HepG2 (cell line): ENCODE measurements at regions not wholly inside any gene's neighbourhood (a gene's known extent, or its start where the extent isn't known, plus 50 kb on each side); places are given as distances from the start of the nearest gene placed in this dataset.

ENCODE experiments used
- ATAC-seq: fragments of 200-7000 bp; cut with Tn5 transposase; 3 replicates; pipeline ENCODE4 v1.9.1; 2020; ENCODE audit warnings: mild to moderate bottlenecking, moderate library complexity
- BruUV-seq: library from RNA; stranded (reverse); fragments of 400-500 nt; replicated peaks from 2 replicates; lab custom pipeline; 2021; lab: Mats Ljungman, UMichigan
- CTCF ChIA-PET: fragments of 300-600 bp; formaldehyde crosslinking; extraction: SDS; loops from one replicate; lab custom pipeline; 2021; ENCODE audit warnings: low total read pairs, inconsistent platforms, low intra/inter-chr PET ratio; lab: Yijun Ruan, JAX
- POLR2A ChIA-PET: fragments of 350-600 bp; sonication (Branson Sonifier 250); formaldehyde crosslinking; loops from one replicate; lab custom pipeline; 2020; ENCODE audit warnings: antibody characterized with exemption, inconsistent platforms; lab: Yijun Ruan, JAX
- DNase-seq: peaks from one replicate; pipeline ENCODE4 v3.0.0-alpha.2; 2015; ENCODE audit warnings: low spot score
- FAIRE-seq: peaks from 3 replicates; lab custom pipeline; 2011; peaks lifted over from hg19 to GRCh38; lab: Jason Lieb, UNC
- H2AFZ ChIP-seq: one replicate; pipeline ENCODE4 v1.6.1; 2011; ENCODE audit warnings: low read length, inconsistent platforms
- H3K27ac ChIP-seq: fragments of 300-600 bp; 3 replicates; pipeline ENCODE4 v1.8.0; 2011; ENCODE audit warnings: mixed run types, mild to moderate bottlenecking, mixed read lengths, low read length, inconsistent platforms; ENCODE audit not compliant: insufficient read depth; ENCODE audit errors: extremely low read length
- H3K27me3 ChIP-seq, 2 experiments: fragments of 200-600 bp in 1 of 2; 2 replicates in 1 of 2; 3 replicates in 1 of 2; pipeline versions ENCODE4 v1.6.0 to v1.8.0; 2011; ENCODE audit warnings: low read length in 2 of 2, mild to moderate bottlenecking in 2 of 2, moderate library complexity in 2 of 2, inconsistent platforms in 1 of 2; ENCODE audit not compliant: insufficient read depth in 2 of 2, control insufficient read depth in 1 of 2
- H3K36me3 ChIP-seq, 2 experiments: fragments of 200-600 bp in 1 of 2; replicated peaks in 1 of 2; 2 replicates in 1 of 2; 3 replicates in 1 of 2; pipeline versions ENCODE4 v1.5.1 to v1.8.0; 2011; ENCODE audit warnings: low read length in 2 of 2, inconsistent platforms in 1 of 2; ENCODE audit not compliant: insufficient read depth in 2 of 2, control insufficient read depth in 1 of 2
- H3K4me1 ChIP-seq: 2 replicates; pipeline ENCODE4 v1.5.1; 2012; ENCODE audit warnings: low read length, inconsistent platforms; ENCODE audit not compliant: insufficient read depth
- H3K4me2 ChIP-seq: 2 replicates; pipeline ENCODE4 v1.6.0; 2011; ENCODE audit warnings: low read depth, low read length, inconsistent platforms
- H3K4me3 ChIP-seq, 3 experiments: fragments of 200-600 bp in 1 of 3; sonication (generic), shearing (Covaris generic) in 1 of 3; replicated peaks in 1 of 3; 2 replicates each; pipeline ENCODE4 v1.5.1; 2011 to 2016; ENCODE audit warnings: low read length in 3 of 3, inconsistent platforms in 2 of 3, low read depth in 2 of 3, mild to moderate bottlenecking in 2 of 3, control low read depth in 1 of 3, mixed read lengths in 1 of 3; ENCODE audit not compliant: insufficient read depth in 1 of 3
- H3K79me2 ChIP-seq: one replicate; pipeline ENCODE4 v1.6.1; 2011; ENCODE audit warnings: low read length, inconsistent platforms; ENCODE audit not compliant: insufficient read depth
- H3K9ac ChIP-seq: 2 replicates; pipeline ENCODE4 v1.6.0; 2011; ENCODE audit warnings: mild to moderate bottlenecking, low read depth, low read length, inconsistent platforms; ENCODE audit not compliant: insufficient read depth
- H3K9me3 ChIP-seq: 2 replicates; pipeline ENCODE4 v1.5.1; 2012; ENCODE audit warnings: mild to moderate bottlenecking, low read length
- H4K20me1 ChIP-seq: 2 replicates; pipeline ENCODE4 v1.6.0; 2011; ENCODE audit warnings: inconsistent platforms, mild to moderate bottlenecking, low read length, moderate library complexity; ENCODE audit not compliant: insufficient read depth
- ASH2L ChIP-seq: fragments of 300-600, 200-600 bp; sonication (generic); IDR thresholded peaks from 2 replicates; pipeline ENCODE4 v1.7.0; 2017; ENCODE audit warnings: low read depth, mild to moderate bottlenecking, moderate library complexity, mixed read lengths, low read length; ENCODE audit not compliant: insufficient read length
- BORCS8-MEF2B ChIP-seq: sonication (generic); formaldehyde crosslinking; IDR thresholded peaks from 2 replicates; pipeline ENCODE4 v1.8.0; 2022; ENCODE audit warnings: mild to moderate bottlenecking, missing genetic modification reagents
- FOXK2 ChIP-seq: fragments of 450-650 bp; IDR thresholded peaks from 2 replicates; pipeline ENCODE4 v1.6.1; 2016
- FOXP4 ChIP-seq: sonication (generic); formaldehyde crosslinking; IDR thresholded peaks from 2 replicates; pipeline ENCODE4 v1.4.0; 2020; ENCODE audit warnings: missing genetic modification reagents
- HDAC1 ChIP-seq: sonication (generic); formaldehyde crosslinking; IDR thresholded peaks from 2 replicates; pipeline ENCODE4 v1.5.1; 2020; ENCODE audit warnings: mild to moderate bottlenecking, missing genetic modification reagents
- IRX3 ChIP-seq: sonication (generic); formaldehyde crosslinking; IDR thresholded peaks from 2 replicates; pipeline ENCODE4 v1.8.1; 2023; ENCODE audit warnings: mild to moderate bottlenecking, low read depth, missing genetic modification reagents, borderline replicate concordance
- NCOA5 ChIP-seq: sonication (generic); formaldehyde crosslinking; IDR thresholded peaks from 2 replicates; pipeline ENCODE4 v1.4.0; 2020; ENCODE audit warnings: missing genetic modification reagents
- ZKSCAN1 ChIP-seq: fragments of 150-350 bp; IDR thresholded peaks from 2 replicates; pipeline ENCODE4 v1.6.1; 2014; ENCODE audit warnings: low read length
- ZNF234 ChIP-seq: sonication (generic); formaldehyde crosslinking; conservative IDR thresholded peaks from 2 replicates; pipeline ENCODE4 v1.5.1; 2020; ENCODE audit warnings: mild to moderate bottlenecking, missing genetic modification reagents
- ZNF274 ChIP-seq: sonication (generic); formaldehyde crosslinking; IDR thresholded peaks from 2 replicates; pipeline ENCODE4 v1.5.1; 2020; ENCODE audit warnings: mild to moderate bottlenecking, missing genetic modification reagents
- ZNF350 ChIP-seq: sonication (generic); formaldehyde crosslinking; IDR thresholded peaks from 2 replicates; pipeline ENCODE4 v1.4.0; 2020; ENCODE audit warnings: mild to moderate bottlenecking, low read depth, missing genetic modification reagents, borderline replicate concordance
- ZNF501 ChIP-seq: sonication (generic); formaldehyde crosslinking; IDR thresholded peaks from 2 replicates; pipeline ENCODE4 v1.5.1; 2020; ENCODE audit warnings: mild to moderate bottlenecking, moderate library complexity, missing genetic modification reagents
- ZNF567 ChIP-seq: sonication (generic); formaldehyde crosslinking; IDR thresholded peaks from 2 replicates; pipeline ENCODE4 v1.8.1; 2023; ENCODE audit warnings: mild to moderate bottlenecking, missing genetic modification reagents, borderline replicate concordance
- ZNF570 ChIP-seq: sonication (generic); formaldehyde crosslinking; IDR thresholded peaks from 2 replicates; pipeline ENCODE4 v1.4.0; 2020; ENCODE audit warnings: mild to moderate bottlenecking, missing genetic modification reagents, borderline replicate concordance
- ZNF609 ChIP-seq: sonication (generic); formaldehyde crosslinking; IDR thresholded peaks from 2 replicates; pipeline ENCODE4 v1.4.0; 2020; ENCODE audit warnings: mild to moderate bottlenecking, missing genetic modification reagents, borderline replicate concordance
- WGBS: methylation state at CpG from one replicate; pipeline ENCODE4 v1.1.6; 2017; ENCODE audit warnings: low lambda C conversion rate; 5-methylcytosine and 5-hydroxymethylcytosine counted together
- in situ Hi-C: cut with HindIII; loops from 2 replicates; pipeline ENCODE4 v1.10.0; 2017; ENCODE audit warnings: low pct_unique_long_range_greater_than_20kb; ENCODE audit not compliant: extremely low pct_ligation_motif_present
- intact Hi-C: fragments of 100-400 bp; cut with micrococcal nuclease; formaldehyde crosslinking; loops from one replicate; pipeline ENCODE4 v1.10.0; 2022; ENCODE audit not compliant: unreplicated experiment

GRCh38 chr2:133837441-133838094 lies 269.3 kb upstream of the NCKAP5 start:
- Histone ChIP-seq H3K4me3 (no peak overlapping the region), H4K20me1 (no peaks in the 10 kb centered on the region), H3K4me2 (no peak overlapping the region), H2AFZ (no peak overlapping the region), H3K9ac (no peak overlapping the region), H3K27ac (no peak overlapping the region), H3K36me3 (no peaks in the 10 kb centered on the region), H3K4me1 (no peaks in the 10 kb centered on the region), H3K79me2 (no peaks in the 10 kb centered on the region), H3K9me3 (no peaks in the 10 kb centered on the region), H3K27me3 (no peaks in the 10 kb centered on the region)
- ATAC-seq (peak; percentile 34; the same call in 1 of the 3 replicates), DNase-seq (no peak), FAIRE-seq (no peak)
- WGBS: 44% methylated on average over 5 of the region's 6 CpGs
- ChIA-PET POLR2A (no interaction called here), CTCF (no interaction called here)
- intact Hi-C loops: no loop called here
- in situ Hi-C loops: loop anchor here (5.0 kb wide), 1 partner anchor 315 kb away; no protein-coding TSS in a partner anchor
- TF ChIP-seq NCOA5 (CRISPR knock-in tag): no peak
- no peak for TF ChIP-seq ZNF567 (CRISPR knock-in tag)
- TF ChIP-seq FOXP4 (CRISPR knock-in tag): no peak
- no peak for TF ChIP-seq HDAC1
- TF ChIP-seq ZNF501: no peak
- no peak for TF ChIP-seq ZNF274 (CRISPR knock-in tag)
- no peak for TF ChIP-seq BORCS8-MEF2B
- TF ChIP-seq IRX3 (CRISPR knock-in tag): no peak
- TF ChIP-seq ZNF609: no peak
- no peak for TF ChIP-seq ASH2L
- no peak for TF ChIP-seq ZNF350
- no peak for TF ChIP-seq FOXK2
- TF ChIP-seq ZNF570: no peak
- TF ChIP-seq ZKSCAN1: no peak
- no peak for TF ChIP-seq ZNF234 (CRISPR knock-in tag)
- no TSS peak for BruUV-seq
